GM18502 (cell line): ENCODE measurements at regions not wholly inside any gene's neighbourhood (a gene's known extent, or its start where the extent isn't known, plus 50 kb on each side); places are given as distances from the start of the nearest gene placed in this dataset.

Experiments
- ATAC-seq: cut with Tn5 transposase; IDR thresholded peaks from one replicate; pipeline ENCODE4 v1.9.1; 2021; ENCODE audit warnings: mild to moderate bottlenecking; ENCODE audit not compliant: unreplicated experiment, poor library complexity

- ATAC-seq = no peak
Observed at GRCh38 chr4:95674521-95674981, 125.8 kb upstream of the UNC5C start.

GRCh38 chr4:95672811-95673210, 124.0 kb upstream of the UNC5C start:
- no peak for ATAC-seq

DNA sequence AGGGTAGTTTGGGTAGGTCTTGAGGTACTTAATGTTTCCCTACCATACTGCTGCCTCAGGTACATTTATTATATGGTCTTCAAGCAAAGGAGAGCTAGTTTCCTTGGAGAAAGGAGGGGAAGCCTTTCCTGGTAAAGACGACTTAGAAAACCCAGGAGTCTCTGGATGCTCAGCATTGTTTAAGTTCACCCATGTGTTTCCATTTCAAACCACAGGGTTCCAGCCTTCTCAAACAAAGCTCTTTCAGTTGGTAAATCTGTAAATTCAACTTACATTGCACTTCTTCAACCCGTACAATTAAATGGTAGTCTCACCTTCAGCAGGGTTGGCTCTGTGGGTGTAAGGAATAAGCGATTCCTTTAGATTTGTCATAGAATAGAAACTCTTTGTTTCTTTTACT, 111.9 kb upstream of the UNC5C start:
- ATAC-seq = no peak

- ATAC-seq = no peak
Observed at GRCh38 chr4:95651891-95652290, 103.1 kb upstream of the UNC5C start.

DNA sequence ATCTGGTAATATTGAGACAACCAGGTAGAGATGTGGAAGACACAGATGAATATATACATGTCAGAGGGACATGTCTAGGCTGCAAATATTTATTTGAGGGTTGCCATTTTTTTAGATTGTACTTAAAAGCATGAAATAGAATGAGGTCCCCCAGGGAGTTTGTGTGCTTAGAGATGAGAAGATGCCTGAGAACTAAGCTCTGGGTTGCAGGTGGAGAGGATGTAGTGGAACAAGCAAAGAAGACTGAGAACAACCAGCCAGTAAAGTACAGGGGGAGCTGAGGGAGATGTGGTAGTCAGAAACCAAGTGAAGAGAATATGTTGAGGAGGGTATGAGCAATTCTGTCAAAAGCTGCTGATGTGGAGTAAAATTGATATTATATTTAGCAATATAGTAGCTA, 95.6 kb upstream of the UNC5C start:
- no peak for ATAC-seq

- ATAC-seq = no peak
Observed at GRCh38 chr4:95643627-95644026, 94.9 kb upstream of the UNC5C start.

- no peak for ATAC-seq
Observed at GRCh38 chr4:95641571-95641970, 92.8 kb upstream of the UNC5C start.

- no peak for ATAC-seq
Observed at GRCh38 chr4:95640311-95640710, 91.5 kb upstream of the UNC5C start.

- ATAC-seq = no peak
Observed at GRCh38 chr4:95638920-95639501, 90.2 kb upstream of the UNC5C start.

GRCh38 chr4:95637043-95637600, 88.3 kb upstream of the UNC5C start:
- no peak for ATAC-seq

DNA sequence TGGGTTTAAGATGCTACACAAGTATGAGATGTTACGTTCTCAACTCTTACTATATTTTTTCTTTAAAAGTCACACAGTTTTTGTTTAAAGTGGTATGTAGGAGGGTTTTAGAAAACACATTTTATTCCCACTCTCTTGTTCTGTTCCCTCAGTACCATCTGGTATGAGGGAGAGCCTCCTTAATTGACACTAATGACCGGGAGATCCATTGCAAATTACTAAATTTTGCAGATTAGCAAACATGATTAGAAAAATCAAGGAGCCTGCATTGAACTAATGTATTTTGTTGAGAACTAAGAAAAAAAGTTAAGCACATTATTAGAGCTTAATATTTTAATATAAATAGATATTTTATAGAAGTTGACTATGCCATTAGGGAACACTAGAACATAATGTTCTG, 87.3 kb upstream of the UNC5C start:
- no peak for ATAC-seq

- ATAC-seq = no peak
Observed at GRCh38 chr4:95627709-95628108, 78.9 kb upstream of the UNC5C start.

- no peak for ATAC-seq
Observed at GRCh38 chr4:95627024-95627605, 78.3 kb upstream of the UNC5C start.

GRCh38 chr4:95625020-95625419, 76.2 kb upstream of the UNC5C start:
- no peak for ATAC-seq

DNA sequence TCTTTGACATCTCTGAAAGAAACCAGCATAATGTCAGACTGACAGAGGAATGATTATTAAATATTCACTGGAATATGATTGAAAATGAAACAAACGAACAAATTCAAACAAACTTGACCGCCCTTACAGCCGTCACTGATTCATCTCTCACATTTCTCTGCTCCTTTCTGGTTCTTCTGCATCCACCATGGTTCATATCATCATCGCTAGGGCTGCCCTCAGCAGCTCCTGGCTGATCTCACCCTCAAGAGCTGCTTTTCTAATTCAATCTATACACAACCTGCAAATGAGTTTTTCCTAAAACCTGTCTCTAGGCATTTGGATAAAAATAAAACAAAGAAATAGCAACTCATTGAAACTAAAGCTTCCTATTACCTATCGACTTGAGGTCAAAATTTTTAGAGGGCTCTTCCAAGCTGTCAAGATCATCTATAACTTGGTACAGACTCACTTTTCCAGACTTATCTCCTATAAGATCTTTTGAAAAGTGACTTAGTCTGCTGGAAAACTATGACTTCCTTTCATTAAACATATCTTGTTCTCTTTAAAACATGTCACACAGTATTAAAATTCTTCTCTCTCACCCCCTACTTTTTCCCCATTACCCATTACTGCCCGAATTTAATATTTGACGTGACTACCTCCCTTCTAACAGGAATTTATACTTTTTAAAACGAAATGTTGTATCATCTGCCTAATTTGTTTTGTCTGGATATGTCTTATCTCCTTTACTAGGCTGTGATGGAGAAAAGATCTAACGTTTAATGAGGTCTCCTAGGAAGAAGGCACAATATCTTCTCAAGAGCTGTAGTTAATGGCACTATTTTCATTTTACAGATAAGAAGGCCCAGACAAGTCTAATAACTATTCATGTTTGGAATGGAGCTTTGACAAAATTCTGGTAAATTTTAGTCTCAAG, 71.0 kb upstream of the UNC5C start:
- ATAC-seq = no peak

- no peak for ATAC-seq
Observed at GRCh38 chr4:95614684-95615205, 66.0 kb upstream of the UNC5C start.

DNA sequence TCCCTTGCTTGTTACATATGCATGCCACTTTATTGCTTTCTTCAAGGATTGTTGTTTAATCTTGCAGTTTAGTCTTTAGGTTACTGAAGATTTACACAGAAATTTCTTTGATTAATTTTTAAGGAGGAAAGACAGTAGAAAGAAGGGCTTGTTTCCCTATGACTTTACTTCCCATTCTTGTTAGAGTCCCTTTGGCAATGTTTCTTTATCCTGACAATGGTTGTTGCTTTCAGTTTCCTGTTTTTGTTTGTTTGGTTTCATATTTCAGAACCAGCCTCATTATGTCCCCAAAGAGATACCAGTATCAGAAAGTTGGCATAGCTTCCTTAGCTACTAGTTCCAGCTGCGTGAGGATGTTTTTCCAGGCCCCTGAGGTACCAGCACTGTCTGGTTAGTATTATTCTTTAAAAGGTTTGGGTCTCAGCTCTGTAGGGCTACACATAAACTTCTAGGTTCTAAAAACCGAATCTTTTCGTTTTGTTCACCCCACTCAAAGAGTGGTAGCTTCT, 61.3 kb upstream of the UNC5C start:
- ATAC-seq = no peak

- no peak for ATAC-seq
Observed at GRCh38 chr4:95606739-95607138, 58.0 kb upstream of the UNC5C start.

DNA sequence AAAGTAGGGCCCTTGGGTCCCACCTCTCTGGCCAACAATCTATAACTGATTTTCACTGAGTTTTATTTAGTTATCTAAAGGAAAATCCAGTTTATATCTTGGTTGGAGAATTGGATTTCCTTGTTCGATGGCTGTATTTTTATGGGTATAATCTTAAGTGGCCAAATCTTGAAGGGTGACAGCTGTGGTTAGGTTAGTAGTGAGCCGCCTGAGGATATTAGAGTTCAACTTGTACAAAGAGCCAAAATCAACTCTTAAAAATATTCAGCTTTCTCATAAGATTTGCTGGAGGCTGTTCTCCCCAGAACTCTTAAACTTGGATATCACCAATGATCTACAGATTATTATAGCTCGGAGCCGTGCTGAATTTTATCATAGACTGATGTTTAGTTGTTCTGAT, 54.6 kb upstream of the UNC5C start:
- ATAC-seq = no peak

- no peak for ATAC-seq
Observed at GRCh38 chr4:95602872-95603271, 54.1 kb upstream of the UNC5C start.

DNA sequence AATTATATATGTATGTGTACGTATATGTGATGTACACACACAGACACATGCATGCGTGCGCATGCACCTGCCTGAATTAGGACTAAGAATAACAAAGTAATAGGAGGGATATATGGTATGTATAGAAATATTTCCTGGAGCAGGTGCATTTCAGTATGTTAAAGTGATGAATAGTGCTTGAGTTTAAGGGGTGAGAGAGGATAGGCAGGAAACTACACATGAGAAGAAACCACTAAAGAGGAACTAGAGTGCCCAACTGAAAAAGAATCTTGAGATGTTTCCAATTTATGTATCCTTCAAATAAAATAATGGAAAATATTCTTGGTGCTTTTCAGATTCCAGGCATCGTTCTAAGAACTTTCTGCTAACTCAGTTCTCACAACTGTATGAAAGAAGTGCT, 52.6 kb upstream of the UNC5C start:
- no peak for ATAC-seq
